K562 (cell line): ENCODE measurements at regions not wholly inside any gene's neighbourhood (a gene's known extent, or its start where the extent isn't known, plus 50 kb on each side); places are given as distances from the start of the nearest gene placed in this dataset.

Source experiments
- ATAC-seq: fragments of 200-7000 bp; cut with Tn5 transposase; 3 replicates; pipeline ENCODE4 v1.9.1; 2020; ENCODE audit warnings: moderate library complexity
- BruUV-seq: library from RNA; stranded (reverse); fragments of 400-500 nt; replicated peaks from 2 replicates; lab custom pipeline; 2021; lab: Mats Ljungman, UMichigan
- CTCF ChIA-PET: fragments of 300-600 bp; formaldehyde crosslinking; extraction: SDS; loops from one replicate; lab custom pipeline; 2021; ENCODE audit warnings: low intra/inter-chr PET ratio; lab: Yijun Ruan, JAX
- POLR2A ChIA-PET: fragments of 300-600, 350-650 bp; sonication (Branson Sonifier 250); formaldehyde crosslinking; extraction: SDS; loops from one replicate; lab custom pipeline; 2021; ENCODE audit warnings: antibody characterized with exemption, inconsistent platforms; lab: Yijun Ruan, JAX
- DNase-seq, 4 experiments: peaks; one replicate each; pipeline versions ENCODE4 v3.0.0 to v3.0.0-alpha.2; 2011 to 2018; ENCODE audit warnings: low spot score in 3 of 4, mixed read lengths in 3 of 4; ENCODE audit errors: extremely low read depth in 1 of 4
- FAIRE-seq: peaks from 2 replicates; lab custom pipeline; 2011; peaks lifted over from hg19 to GRCh38; lab: Jason Lieb, UNC
- H2AFZ ChIP-seq: 2 replicates; pipeline ENCODE4 v1.6.0; 2011; ENCODE audit warnings: low read depth, low read length, control low read depth, inconsistent platforms
- H3K27ac ChIP-seq: fragments of 200-600 bp; 3 replicates; pipeline ENCODE4 v1.8.0; 2011; ENCODE audit warnings: low read depth, mild to moderate bottlenecking, control low read depth, inconsistent platforms, low read length, moderate library complexity, mixed read lengths; ENCODE audit errors: extremely low read depth
- H3K27me3 ChIP-seq, 2 experiments: fragments of 300-600 bp in 1 of 2; 2 replicates in 1 of 2; 3 replicates in 1 of 2; pipeline versions ENCODE4 v1.6.0 to v1.8.0; 2011; ENCODE audit warnings: inconsistent platforms in 2 of 2, low read length in 2 of 2, mild to moderate bottlenecking in 1 of 2, mixed read lengths in 1 of 2, moderate library complexity in 1 of 2; ENCODE audit not compliant: control insufficient read depth in 2 of 2, insufficient read depth in 2 of 2
- H3K36me3 ChIP-seq: fragments of 300-600 bp; 3 replicates; pipeline ENCODE4 v1.8.0; 2011; ENCODE audit warnings: mild to moderate bottlenecking, low read length, inconsistent platforms; ENCODE audit not compliant: control insufficient read depth, insufficient read depth
- H3K4me1 ChIP-seq, 2 experiments: fragments of 200-600 bp in 1 of 2; replicated peaks in 1 of 2; 2 replicates in 1 of 2; 3 replicates in 1 of 2; pipeline versions ENCODE4 v1.5.1 to v1.8.0; 2011; ENCODE audit warnings: inconsistent platforms in 2 of 2, low read length in 2 of 2, mild to moderate bottlenecking in 1 of 2, mixed read lengths in 1 of 2, moderate library complexity in 1 of 2; ENCODE audit not compliant: control insufficient read depth in 2 of 2, insufficient read depth in 2 of 2
- H3K4me2 ChIP-seq: 2 replicates; pipeline ENCODE4 v1.6.1; 2011; ENCODE audit warnings: low read length, control low read depth, inconsistent platforms, mixed read lengths; ENCODE audit not compliant: insufficient read depth
- H3K4me3 ChIP-seq: fragments of 200-600 bp; sonication (generic), shearing (Covaris generic); 2 replicates; pipeline ENCODE4 v1.5.1; 2016; ENCODE audit warnings: control low read depth, inconsistent platforms
- H3K79me2 ChIP-seq: fragments of 200-600 bp; 3 replicates; pipeline ENCODE4 v1.8.0; 2011; ENCODE audit warnings: low read length, inconsistent platforms; ENCODE audit not compliant: control insufficient read depth, insufficient read depth
- H3K9ac ChIP-seq, 2 experiments: 2 replicates each; pipeline versions ENCODE4 v1.6.0 to v1.6.1; 2011; ENCODE audit warnings: low read depth in 2 of 2, low read length in 2 of 2, control low read depth in 1 of 2, inconsistent platforms in 1 of 2, mild to moderate bottlenecking in 1 of 2, mixed read lengths in 1 of 2; ENCODE audit not compliant: insufficient read depth in 1 of 2
- H3K9me1 ChIP-seq: one replicate; pipeline ENCODE4 v1.6.0; 2011; ENCODE audit warnings: inconsistent platforms, mild to moderate bottlenecking, low read length, moderate library complexity; ENCODE audit not compliant: control insufficient read depth, insufficient read depth
- H3K9me3 ChIP-seq: replicated peaks from 2 replicates; pipeline ENCODE4 v1.5.1; 2011; ENCODE audit warnings: low read depth, low read length, inconsistent platforms; ENCODE audit not compliant: control insufficient read depth, insufficient read depth
- H4K20me1 ChIP-seq: replicated peaks from 2 replicates; pipeline ENCODE4 v1.6.1; 2011; ENCODE audit warnings: low read length, inconsistent platforms, mixed read lengths; ENCODE audit not compliant: control insufficient read depth, insufficient read depth
- BRD9 ChIP-seq: fragments of 450-650 bp; IDR thresholded peaks from 2 replicates; pipeline ENCODE4 v1.6.1; 2018; ENCODE audit warnings: low read depth; ENCODE audit not compliant: partially characterized antibody
- CLOCK ChIP-seq: fragments of 250-450 bp; sonication (Bioruptor Pico); IDR thresholded peaks from 2 replicates; pipeline ENCODE4 v1.4.0; 2020; ENCODE audit warnings: mild to moderate bottlenecking, moderate library complexity, borderline replicate concordance
- DEAF1 ChIP-seq: fragments of 450-650 bp; formaldehyde crosslinking; IDR thresholded peaks from 2 replicates; pipeline ENCODE4 v1.4.0; 2020; ENCODE audit warnings: mild to moderate bottlenecking, moderate library complexity
- ESRRB ChIP-seq: fragments of 250-450 bp; sonication (Bioruptor Pico); IDR thresholded peaks from 2 replicates; pipeline ENCODE4 v1.5.0; 2020; ENCODE audit warnings: mild to moderate bottlenecking, moderate library complexity, borderline replicate concordance
- KLF16 ChIP-seq: IDR thresholded peaks from 2 replicates; pipeline ENCODE4 v1.6.1; 2016; ENCODE audit warnings: antibody characterized with exemption
- MCM3 ChIP-seq: fragments of 450-650 bp; IDR thresholded peaks from 2 replicates; pipeline ENCODE4 v1.6.1; 2016
- MIER1 ChIP-seq: fragments of 450-650 bp; IDR thresholded peaks from 2 replicates; pipeline ENCODE4 v1.6.1; 2016; ENCODE audit warnings: antibody characterized with exemption, mild to moderate bottlenecking, low read depth
- NCOA2 ChIP-seq, 2 experiments: fragments of 450-650 bp; IDR thresholded peaks; 2 replicates each; pipeline ENCODE4 v1.6.1; 2018; ENCODE audit warnings: mild to moderate bottlenecking in 2 of 2, moderate library complexity in 1 of 2; ENCODE audit not compliant: partially characterized antibody in 2 of 2
- RBM14 ChIP-seq: fragments of 200-400 bp; formaldehyde crosslinking; IDR thresholded peaks from 2 replicates; pipeline ENCODE4 v1.6.1; 2018; ENCODE audit warnings: low read depth, mild to moderate bottlenecking, low read length, moderate library complexity, borderline replicate concordance; ENCODE audit not compliant: insufficient read depth
- STAT6 ChIP-seq: sonication (generic); formaldehyde crosslinking; IDR thresholded peaks from 2 replicates; pipeline ENCODE4 v1.8.1; 2023; ENCODE audit warnings: mild to moderate bottlenecking, missing genetic modification reagents
- TEAD2 ChIP-seq: fragments of 450-650 bp; IDR thresholded peaks from 2 replicates; pipeline ENCODE4 v1.6.1; 2016; ENCODE audit warnings: missing genetic modification characterization, control low read depth, missing compliant biosample characterization
- TEAD4 ChIP-seq, 2 experiments: sonication (generic) in 1 of 2; formaldehyde crosslinking in 1 of 2; IDR thresholded peaks; 2 replicates each; pipeline versions ENCODE4 v1.6.1 to v1.8.0; 2012 to 2022; ENCODE audit warnings: borderline replicate concordance in 1 of 2, inconsistent platforms in 1 of 2, low read length in 1 of 2, mild to moderate bottlenecking in 1 of 2, missing genetic modification reagents in 1 of 2
- USF1 ChIP-seq: sonication (generic); formaldehyde crosslinking; IDR thresholded peaks from 2 replicates; pipeline ENCODE4 v1.9.0; 2022; ENCODE audit warnings: mild to moderate bottlenecking, missing genetic modification reagents
- ZNF778 ChIP-seq: fragments of 450-650 bp; formaldehyde crosslinking; IDR thresholded peaks from 2 replicates; pipeline ENCODE4 v1.4.0; 2020; ENCODE audit warnings: mild to moderate bottlenecking, moderate library complexity
- whole genome bisulfite sequencing: fragments of 100-300 bp; shearing (Covaris generic); methylation state at CpG from one replicate; pipeline ENCODE4 v1.1.6; 2016; ENCODE audit warnings: low coverage, mixed read lengths; ENCODE audit not compliant: insufficient coverage; ENCODE audit errors: missing lambda C conversion rate; 5-methylcytosine and 5-hydroxymethylcytosine counted together
- in situ Hi-C: fragments of 300-500 bp; cut with MboI; formaldehyde crosslinking; loops from 4 replicates; pipeline ENCODE4 v1.15.0; 2018; ENCODE audit warnings: inconsistent platforms, mixed read lengths
- intact Hi-C: fragments of 100-400 bp; cut with micrococcal nuclease; formaldehyde crosslinking; loops from 2 replicates; pipeline ENCODE4 v1.14.2; 2022

GRCh38 chr1:101698681-101699080, 298.0 kb downstream of the OLFM3 start:
- H4K20me1 ChIP-seq = no peaks in the 10 kb centered on the region
- in situ Hi-C loops (no loop called here), intact Hi-C loops (no loop called here)
- H3K9me1 ChIP-seq = no peaks in the 10 kb centered on the region
- H3K4me3 ChIP-seq = no peak overlapping the region
- no peak overlapping the region for H3K27ac ChIP-seq
- DNase-seq = no peak
- WGBS = 0% methylated on average over 1 of the region's 1 CpG
- no TSS peak for BruUV-seq
- ChIA-PET POLR2A (no interaction called here), CTCF (no interaction called here)
- H3K4me2 ChIP-seq = no peak overlapping the region
- H3K79me2 ChIP-seq = no peaks in the 10 kb centered on the region
- no peaks in the 10 kb centered on the region for H3K4me1 ChIP-seq
- no peaks in the 10 kb centered on the region for H3K36me3 ChIP-seq
- no peak overlapping the region for H3K9ac ChIP-seq
- H2AFZ ChIP-seq = no peak overlapping the region
- H3K27me3 ChIP-seq = no peaks in the 10 kb centered on the region
- ATAC-seq = no peak
- no peaks in the 10 kb centered on the region for H3K9me3 ChIP-seq
- no peak for FAIRE-seq
- TF ChIP-seq ESRRB (CRISPR knock-in tag) (no peak), MIER1 (no peak), MCM3 (no peak), NCOA2 (IDR thresholded peaks at IDR 0.05; ENCODE audit: partially characterized antibody in 2 of 2) (no peak), RBM14 (no peak), BRD9 (no peak), USF1 (CRISPR knock-in tag) (no peak), ZNF778 (CRISPR knock-in tag) (no peak), STAT6 (no peak), CLOCK (no peak), TEAD4 (IDR thresholded peaks at IDR 0.05; ENCODE audit: low read length) (no peak), TEAD4 (CRISPR knock-in tag; IDR thresholded peaks at IDR 0.05; ENCODE audit: borderline replicate concordance) (no peak), KLF16 (no peak), DEAF1 (CRISPR knock-in tag) (no peak), TEAD2 (tag) (no peak)
